HG03039 (cell line): ENCODE measurements at regions not wholly inside any gene's neighbourhood (a gene's known extent, or its start where the extent isn't known, plus 50 kb on each side); places are given as distances from the start of the nearest gene placed in this dataset.
"Not testable (repeated sequence)": the region's sequence is repeated elsewhere in the genome, so short reads cannot be mapped to it uniquely, and the experiment has no call there.

ENCODE experiments used
- ATAC-seq: cut with Tn5 transposase; IDR thresholded peaks from one replicate; pipeline ENCODE4 v1.9.1; 2021; ENCODE audit warnings: mild to moderate bottlenecking, moderate library complexity; ENCODE audit not compliant: unreplicated experiment

GRCh38 chr10:9158675-9159074 is 1104.2 kb downstream of the GATA3 start:
- ATAC-seq = no peak

- no peak for ATAC-seq
Observed at GRCh38 chr10:9160275-9160674, 1105.8 kb downstream of the GATA3 start.

- ATAC-seq = no peak
Observed at GRCh38 chr10:9163699-9164098, 1109.2 kb downstream of the GATA3 start.

GRCh38 chr10:9166770-9167169 is 1112.3 kb downstream of the GATA3 start:
- ATAC-seq = no peak

- ATAC-seq = no peak
Observed at GRCh38 chr10:9172276-9172675, 1117.8 kb downstream of the GATA3 start.

GRCh38 chr10:9175200-9175599 is 1120.7 kb downstream of the GATA3 start:
- ATAC-seq = no peak

GRCh38 chr10:9183197-9183880 is 1128.9 kb downstream of the GATA3 start:
- ATAC-seq = not testable (repeated sequence)

GRCh38 chr10:9188022-9188810 is 1133.7 kb downstream of the GATA3 start:
- ATAC-seq = no peak

GRCh38 chr10:9189448-9189847 is 1135.0 kb downstream of the GATA3 start:
- no peak for ATAC-seq

GRCh38 chr10:9193120-9193519 is 1138.6 kb downstream of the GATA3 start:
- ATAC-seq = no peak

- ATAC-seq = no peak
Observed at GRCh38 chr10:9195385-9195784, 1140.9 kb downstream of the GATA3 start.

- ATAC-seq = no peak
Observed at GRCh38 chr10:9198611-9199010, 1144.1 kb downstream of the GATA3 start.

- no peak for ATAC-seq
Observed at GRCh38 chr10:9205558-9205957, 1151.1 kb downstream of the GATA3 start.

- peak; percentile 68 for ATAC-seq
Observed at GRCh38 chr10:9209105-9209798, 1154.8 kb downstream of the GATA3 start.

- no peak for ATAC-seq
Observed at GRCh38 chr10:9211228-9211627, 1156.7 kb downstream of the GATA3 start.

- no peak for ATAC-seq
Observed at GRCh38 chr10:9214618-9215017, 1160.1 kb downstream of the GATA3 start.

GRCh38 chr10:9215121-9215520 is 1160.6 kb downstream of the GATA3 start:
- ATAC-seq = no peak

GRCh38 chr10:9219860-9220259 is 1165.4 kb downstream of the GATA3 start:
- ATAC-seq = no peak

- ATAC-seq = no peak
Observed at GRCh38 chr10:9222917-9223316, 1168.4 kb downstream of the GATA3 start.

- no peak for ATAC-seq
Observed at GRCh38 chr10:9227679-9228365, 1173.3 kb downstream of the GATA3 start.

GRCh38 chr10:9228771-9229170 is 1174.3 kb downstream of the GATA3 start:
- ATAC-seq = no peak
